Tibial nerve (tissue), 4 donors: ENCODE measurements at regions not wholly inside any gene's neighbourhood (a gene's known extent, or its start where the extent isn't known, plus 50 kb on each side); places are given as distances from the start of the nearest gene placed in this dataset.

Experiments
- CTCF ChIP-seq, 5 experiments: fragments of 200-600 bp in 3 of 5; fragments of 450-650 bp in 2 of 5; sonication (generic) in 3 of 5; IDR thresholded peaks; one replicate each; pipeline ENCODE4 v1.5.1; 2016 to 2019; ENCODE audit warnings: antibody characterized with exemption in 5 of 5, mild to moderate bottlenecking in 3 of 5, moderate library complexity in 2 of 5
- EP300 ChIP-seq, 2 donors: sonication (generic); formaldehyde crosslinking; IDR thresholded peaks; one replicate each; pipeline ENCODE4 v1.6.1; 2017; ENCODE audit warnings: antibody characterized with exemption in 2 of 2, mild to moderate bottlenecking in 1 of 2

- TF ChIP-seq EP300 (IDR thresholded peaks at IDR 0.05) = no peak
- TF ChIP-seq CTCF (IDR thresholded peaks at IDR 0.05) = no peak
Observed at GRCh38 chr15:87403973-87404372, 852.6 kb downstream of the NTRK3 start.
